ENCODE measurements at regions not wholly inside any gene's neighbourhood (a gene's known extent, or its start where the extent isn't known, plus 50 kb on each side); places are given as distances from the start of the nearest gene placed in this dataset.

DNA sequence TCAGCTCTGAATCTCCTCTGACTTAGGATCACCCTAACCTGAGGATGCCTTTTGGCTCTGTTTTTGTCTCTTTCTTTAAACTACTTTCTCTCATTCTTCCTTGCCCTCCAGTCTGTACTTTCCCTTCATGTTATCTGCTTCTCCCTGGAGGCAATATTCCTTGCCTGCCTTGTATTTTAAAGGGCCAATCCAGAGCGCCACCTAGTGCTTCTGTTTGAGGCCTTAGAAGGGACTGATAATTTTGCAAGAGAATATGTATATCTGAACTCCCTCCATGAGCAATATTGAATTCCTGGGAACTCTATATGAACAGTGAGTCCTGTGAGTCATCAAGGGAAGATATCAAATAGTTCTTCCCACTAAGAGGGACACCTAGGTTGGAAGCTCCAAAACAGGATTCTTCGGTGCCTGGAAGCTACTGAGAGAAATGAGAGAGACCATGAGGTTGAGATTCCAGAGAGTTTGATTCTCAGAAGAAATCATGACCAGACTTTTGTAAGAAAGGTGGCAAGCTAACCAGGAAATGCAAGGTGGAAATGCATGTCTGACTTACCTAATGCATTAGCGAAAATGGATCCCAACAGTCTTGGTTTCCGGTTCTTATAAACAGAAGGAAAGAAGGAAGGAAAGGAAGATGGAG, 203.8 kb upstream of the CD96 start:
- no peak for TF ChIP-seq SNAI2 (CRISPR knock-in tag; IDR thresholded peaks at IDR 0.05)
- no peak for TF ChIP-seq OSR1 (CRISPR knock-in tag; IDR thresholded peaks at IDR 0.05)
- no peak for TF ChIP-seq ZFP30 (CRISPR knock-in tag; IDR thresholded peaks at IDR 0.05)
- no peak for TF ChIP-seq ARNTL (CRISPR knock-in tag; IDR thresholded peaks at IDR 0.05; ENCODE audit: borderline replicate concordance, low read depth)
- TF ChIP-seq ZNF8 (CRISPR knock-in tag; IDR thresholded peaks at IDR 0.05): no peak
- no peak for TF ChIP-seq TCF4 (CRISPR knock-in tag; IDR thresholded peaks at IDR 0.05; ENCODE audit: borderline replicate concordance)
- TF ChIP-seq CSDC2 (CRISPR knock-in tag; IDR thresholded peaks at IDR 0.05): no peak
- no peak for TF ChIP-seq PPARA (CRISPR knock-in tag; IDR thresholded peaks at IDR 0.05; ENCODE audit: borderline replicate concordance)
